Trophoblast cell (in vitro differentiated cells and primary cell): ENCODE measurements at regions not wholly inside any gene's neighbourhood (a gene's known extent, or its start where the extent isn't known, plus 50 kb on each side); places are given as distances from the start of the nearest gene placed in this dataset.

Experiments used
- DNase-seq, 2 donors: peaks; one replicate each; pipeline ENCODE4 v3.0.0-alpha.2; 2016
- H2AFZ ChIP-seq: 2 replicates; pipeline ENCODE4 v1.6.1; 2013; ENCODE audit warnings: low read length, moderate library complexity, mild to moderate bottlenecking; ENCODE audit not compliant: insufficient read depth, poor library complexity
- H2AK5ac ChIP-seq: 2 replicates; pipeline ENCODE4 v1.6.1; 2013; ENCODE audit warnings: mild to moderate bottlenecking, low read length
- H2BK120ac ChIP-seq: 2 replicates; pipeline ENCODE4 v1.6.1; 2013; ENCODE audit warnings: low read length, mild to moderate bottlenecking, moderate library complexity; ENCODE audit not compliant: insufficient read depth, poor library complexity
- H2BK12ac ChIP-seq: 2 replicates; pipeline ENCODE4 v1.6.1; 2013; ENCODE audit warnings: mild to moderate bottlenecking, low read length, moderate library complexity
- H2BK5ac ChIP-seq: 2 replicates; pipeline ENCODE4 v1.6.1; 2013; ENCODE audit warnings: low read length, low read depth, moderate library complexity, mild to moderate bottlenecking; ENCODE audit not compliant: poor library complexity
- H3K14ac ChIP-seq: 2 replicates; pipeline ENCODE4 v1.6.1; 2013; ENCODE audit warnings: mild to moderate bottlenecking, low read length
- H3K18ac ChIP-seq: 2 replicates; pipeline ENCODE4 v1.6.1; 2013; ENCODE audit warnings: mild to moderate bottlenecking, low read length
- H3K23ac ChIP-seq: 2 replicates; pipeline ENCODE4 v1.6.1; 2013; ENCODE audit warnings: low read length
- H3K27ac ChIP-seq: 2 replicates; pipeline ENCODE4 v1.5.1; 2013; ENCODE audit warnings: low read depth, mild to moderate bottlenecking, inconsistent platforms, low read length, moderate library complexity
- H3K27me3 ChIP-seq: 2 replicates; pipeline ENCODE4 v1.6.1; 2013; ENCODE audit warnings: inconsistent platforms, mild to moderate bottlenecking, low read length, moderate library complexity; ENCODE audit not compliant: insufficient read depth
- H3K36me3 ChIP-seq, 2 experiments: 1 replicate in 1 of 2; 2 replicates in 1 of 2; pipeline ENCODE4 v1.6.1; 2013; ENCODE audit warnings: low read length in 2 of 2, mild to moderate bottlenecking in 2 of 2, moderate library complexity in 1 of 2; ENCODE audit not compliant: insufficient read depth in 2 of 2, control insufficient read depth in 1 of 2
- H3K4ac ChIP-seq: 2 replicates; pipeline ENCODE4 v1.6.1; 2013; ENCODE audit warnings: low read depth, mild to moderate bottlenecking, low read length, moderate library complexity
- H3K4me1 ChIP-seq, 2 experiments: 1 replicate in 1 of 2; 2 replicates in 1 of 2; pipeline ENCODE4 v1.6.1; 2013; ENCODE audit warnings: low read length in 2 of 2, mild to moderate bottlenecking in 2 of 2, moderate library complexity in 1 of 2; ENCODE audit not compliant: insufficient read depth in 2 of 2, control insufficient read depth in 1 of 2
- H3K4me2 ChIP-seq: 2 replicates; pipeline ENCODE4 v1.6.1; 2013; ENCODE audit warnings: inconsistent platforms, mild to moderate bottlenecking, low read length, moderate library complexity
- H3K4me3 ChIP-seq: 2 replicates; pipeline ENCODE4 v1.5.1; 2013; ENCODE audit warnings: mild to moderate bottlenecking, low read depth, low read length, inconsistent platforms
- H3K79me1 ChIP-seq: one replicate; pipeline ENCODE4 v1.6.1; 2013; ENCODE audit warnings: low read length
- H3K79me2 ChIP-seq: 2 replicates; pipeline ENCODE4 v1.6.1; 2013; ENCODE audit warnings: low read length, mild to moderate bottlenecking; ENCODE audit not compliant: control insufficient read depth, insufficient read depth, poor library complexity
- H3K9ac ChIP-seq: 2 replicates; pipeline ENCODE4 v1.6.1; 2013; ENCODE audit warnings: mild to moderate bottlenecking, low read length
- H3K9me3 ChIP-seq: 2 replicates; pipeline ENCODE4 v1.6.1; 2013; ENCODE audit warnings: low read depth, mild to moderate bottlenecking, control low read depth, inconsistent platforms, low read length; ENCODE audit not compliant: insufficient read depth
- H4K12ac ChIP-seq: 2 replicates; pipeline ENCODE4 v1.6.1; 2013; ENCODE audit warnings: low read depth, mild to moderate bottlenecking, low read length, moderate library complexity
- H4K8ac ChIP-seq: 2 replicates; pipeline ENCODE4 v1.6.1; 2013; ENCODE audit warnings: low read depth, mild to moderate bottlenecking, low read length, moderate library complexity
- H4K91ac ChIP-seq: one replicate; pipeline ENCODE4 v1.6.1; 2013; ENCODE audit warnings: low read depth, mild to moderate bottlenecking, low read length, moderate library complexity
- WGBS: extraction: QIAGEN DNeasy Blood & Tissue Kit; methylation state at CpG from one replicate; pipeline ENCODE4 v1.1.7; 2013; ENCODE audit warnings: missing lambda C conversion rate; ENCODE audit not compliant: insufficient read length, insufficient coverage; ENCODE audit errors: extremely low coverage; 5-methylcytosine and 5-hydroxymethylcytosine counted together

DNA sequence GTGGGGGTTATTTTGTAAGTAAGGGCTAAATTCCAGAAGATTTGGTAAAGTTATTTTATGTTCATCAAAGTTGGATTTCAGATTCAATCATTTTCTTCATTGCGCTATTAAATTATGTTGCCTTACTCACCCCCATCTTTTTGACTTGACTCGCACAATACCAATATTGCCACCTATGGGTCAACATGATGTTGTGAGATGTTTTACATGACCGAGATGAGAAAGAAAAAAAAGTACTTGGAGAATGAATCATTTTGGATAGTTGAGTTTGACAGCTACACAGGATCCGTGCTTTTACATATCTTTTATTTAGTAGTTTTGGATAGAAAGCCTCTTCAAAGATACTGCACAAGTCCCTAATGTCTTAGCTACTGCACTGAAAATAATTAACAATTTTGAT is 224.2 kb upstream of the EMCN start:
- Histone ChIP-seq H3K4me2 (no peak overlapping the region), H3K18ac (no peak overlapping the region), H3K36me3 (no peaks in the 10 kb centered on the region), H3K23ac (no peak overlapping the region), H3K27me3 (no peaks in the 10 kb centered on the region), H3K9me3 (peaks cover 1% of the 10 kb centered on the region), H2BK120ac (no peak overlapping the region), H2BK5ac (no peak overlapping the region), H2AFZ (no peak overlapping the region), H2BK12ac (no peak overlapping the region), H4K8ac (no peak overlapping the region), H3K9ac (no peak overlapping the region), H3K79me1 (peaks cover 2% of the 10 kb centered on the region), H3K4me1 (peaks cover 0 to 3% of the 10 kb centered on the region in 2 experiments), H3K4ac (no peak overlapping the region), H3K79me2 (no peaks in the 10 kb centered on the region), H3K27ac (no peak overlapping the region), H2AK5ac (no peak overlapping the region), H4K91ac (no peak overlapping the region), H3K4me3 (no peak overlapping the region), H3K14ac (no peak overlapping the region), H4K12ac (no peak overlapping the region)
- no CpG with 5 or more reads among the region's 4 CpGs for WGBS
- DNase-seq = peak in 1 of 2 donors; percentile 57

DNA sequence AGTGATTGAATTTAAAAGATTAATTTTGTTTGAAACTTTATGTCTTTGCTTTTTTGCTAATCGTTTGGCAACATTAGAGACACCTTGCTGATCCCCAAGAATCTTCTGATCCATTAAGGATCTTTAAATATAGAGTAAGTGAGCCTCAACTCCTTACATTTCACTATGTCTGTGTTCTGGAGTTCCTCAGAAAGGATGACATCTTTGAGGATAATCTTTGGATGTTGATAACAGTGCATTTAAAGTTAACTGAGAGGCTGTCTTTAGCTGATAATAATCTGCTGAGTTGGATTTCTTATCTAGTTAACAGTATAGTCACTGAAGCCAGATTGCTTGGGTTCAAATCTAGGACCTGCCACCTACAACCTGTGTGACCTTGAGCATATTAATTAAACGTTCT is 221.6 kb upstream of the EMCN start:
- no peak overlapping the region for H2BK12ac ChIP-seq
- no peak overlapping the region for H3K18ac ChIP-seq

DNA sequence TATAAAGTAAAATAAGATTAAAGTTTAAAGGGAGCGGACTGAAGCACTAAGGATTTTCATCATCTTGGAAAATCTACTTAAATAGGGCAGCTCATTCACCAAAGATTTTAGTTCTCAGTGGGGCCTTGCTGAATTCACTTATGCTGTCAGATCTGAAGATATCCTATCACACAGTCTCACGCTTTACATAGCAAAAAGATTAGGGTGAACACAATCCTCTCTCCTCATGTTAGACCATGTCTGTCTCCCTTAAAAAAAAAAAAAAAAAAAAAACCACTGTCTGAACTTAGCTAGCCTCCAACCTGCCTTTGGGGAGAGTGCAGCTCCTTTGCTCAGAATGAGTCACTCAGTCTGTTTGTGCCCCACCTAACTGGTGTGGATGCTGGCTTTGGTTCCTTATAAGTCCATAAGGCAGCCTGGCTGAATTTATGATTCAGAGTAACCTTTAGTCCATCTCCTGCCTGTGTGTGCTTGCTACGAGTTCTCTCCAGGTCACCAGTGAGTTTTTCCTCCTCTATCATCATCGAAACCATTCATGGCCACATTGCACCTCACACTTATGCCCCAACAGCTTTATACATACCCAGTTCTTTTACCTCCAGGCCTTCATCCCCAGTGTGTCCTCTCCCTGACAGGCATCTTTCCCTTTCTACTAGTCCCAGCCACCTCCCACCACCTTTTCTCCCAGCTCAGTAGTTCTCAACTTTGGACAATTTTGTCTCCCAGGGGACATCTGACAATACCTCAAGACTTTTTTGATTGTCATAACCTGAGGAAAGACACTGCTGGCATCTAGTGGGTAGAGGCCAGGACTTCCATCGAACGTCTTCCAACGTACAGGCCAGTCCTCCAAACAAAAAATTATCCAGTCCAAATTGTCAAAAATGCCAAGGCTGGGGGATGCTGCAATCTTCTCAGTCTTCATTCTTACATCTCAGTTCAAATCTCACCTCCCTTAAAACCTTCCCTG is 220.7 kb upstream of the EMCN start:
- peak overlapping the region; percentile 28 for H4K91ac ChIP-seq
- H2BK5ac ChIP-seq = peak overlapping the region; percentile 60
- no peak overlapping the region for H4K8ac ChIP-seq
- peak overlapping the region; percentile 10 for H3K27ac ChIP-seq
- H3K4ac ChIP-seq = no peak overlapping the region
- H3K23ac ChIP-seq = no peak overlapping the region
- no peaks in the 10 kb centered on the region for H3K79me2 ChIP-seq
- peak overlapping the region; percentile 71 for H2BK120ac ChIP-seq
- peak overlapping the region; percentile 31 for H3K14ac ChIP-seq
- no peak overlapping the region for H4K12ac ChIP-seq
- H2BK12ac ChIP-seq = no peak overlapping the region
- no peak overlapping the region for H3K18ac ChIP-seq
- peaks cover 0 to 3% of the 10 kb centered on the region in 2 experiments for H3K4me1 ChIP-seq
- H2AK5ac ChIP-seq = no peak overlapping the region
- no peak overlapping the region for H3K4me2 ChIP-seq
- no peak overlapping the region for H3K9ac ChIP-seq
- H3K36me3 ChIP-seq = no peaks in the 10 kb centered on the region
- no peak overlapping the region for H2AFZ ChIP-seq
- H3K4me3 ChIP-seq = no peak overlapping the region
- no peaks in the 10 kb centered on the region for H3K9me3 ChIP-seq
- no CpG with 5 or more reads among the region's 7 CpGs for WGBS
- H3K79me1 ChIP-seq = peaks cover 2% of the 10 kb centered on the region
- H3K27me3 ChIP-seq = no peaks in the 10 kb centered on the region
- peak in 1 of 2 donors; percentile 4 for DNase-seq

More for the DNA sequence above, 221.6 kb upstream of the EMCN start:
- H3K9ac ChIP-seq = no peak overlapping the region
- H3K4me3 ChIP-seq = no peak overlapping the region
- no peak overlapping the region for H3K14ac ChIP-seq
- no peak overlapping the region for H3K27ac ChIP-seq
- H3K79me1 ChIP-seq = peaks cover 2% of the 10 kb centered on the region
- no peak overlapping the region for H4K91ac ChIP-seq
- H3K4ac ChIP-seq = no peak overlapping the region
- no peak overlapping the region for H3K4me2 ChIP-seq
- H2BK120ac ChIP-seq = no peak overlapping the region
- H2AK5ac ChIP-seq = no peak overlapping the region
- no peak for DNase-seq
- peaks cover 0 to 3% of the 10 kb centered on the region in 2 experiments for H3K4me1 ChIP-seq
- no peaks in the 10 kb centered on the region for H3K79me2 ChIP-seq
- no peak overlapping the region for H3K23ac ChIP-seq
- no peaks in the 10 kb centered on the region for H3K27me3 ChIP-seq
- H3K36me3 ChIP-seq = no peaks in the 10 kb centered on the region
- H2AFZ ChIP-seq = no peak overlapping the region
- H4K12ac ChIP-seq = no peak overlapping the region
- H2BK5ac ChIP-seq = no peak overlapping the region
- no CpG with 5 or more reads among the region's 2 CpGs for WGBS
- no peaks in the 10 kb centered on the region for H3K9me3 ChIP-seq
- no peak overlapping the region for H4K8ac ChIP-seq

DNA sequence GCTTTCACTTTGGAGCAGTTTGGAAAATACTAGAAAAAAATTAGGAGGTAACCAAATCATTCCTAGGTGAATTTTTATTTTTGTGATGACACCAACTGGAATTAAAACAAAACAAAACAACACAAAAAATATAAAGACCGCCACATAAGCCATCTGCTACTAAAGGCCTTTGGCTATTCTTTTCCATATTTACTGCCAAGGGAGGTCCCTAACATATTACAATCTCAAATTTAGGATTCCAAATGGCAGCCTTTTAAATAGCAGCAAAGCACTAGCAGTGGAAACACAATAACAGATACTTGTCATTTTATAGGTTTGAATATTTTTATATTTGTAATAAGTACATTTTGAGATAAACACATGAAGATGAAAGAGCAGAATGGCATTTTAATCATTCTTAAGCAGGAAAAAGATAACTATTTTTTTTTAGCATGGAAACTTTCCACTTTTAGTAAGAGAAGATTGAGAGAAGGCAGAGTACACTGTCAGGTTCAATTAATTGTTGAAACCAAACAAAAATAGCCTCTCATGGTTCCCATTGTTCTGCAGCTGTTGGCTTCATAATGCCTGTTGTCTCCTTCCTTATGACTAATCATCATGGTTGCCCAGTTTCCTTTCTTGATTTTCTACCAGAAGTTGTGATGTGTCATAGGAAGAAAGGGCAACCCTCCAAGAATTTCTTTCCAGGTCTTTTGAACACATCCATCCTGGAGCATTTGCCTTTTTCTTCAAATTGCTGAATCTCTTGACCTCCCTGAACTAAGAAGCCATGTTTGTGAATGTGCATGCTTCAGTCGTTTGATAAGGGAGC is 219.0 kb upstream of the EMCN start:
- H3K18ac ChIP-seq = no peak overlapping the region
- no CpG with 5 or more reads among the region's 2 CpGs for WGBS

More for the DNA sequence above, 219.0 kb upstream of the EMCN start:
- Histone ChIP-seq H3K9ac (no peak overlapping the region), H3K14ac (no peak overlapping the region), H2BK12ac (no peak overlapping the region), H3K4me2 (no peak overlapping the region), H3K27ac (no peak overlapping the region), H3K4me3 (no peak overlapping the region), H4K8ac (no peak overlapping the region), H3K79me1 (peaks cover 2% of the 10 kb centered on the region), H2BK5ac (no peak overlapping the region), H3K9me3 (no peaks in the 10 kb centered on the region), H3K79me2 (no peaks in the 10 kb centered on the region), H2AK5ac (no peak overlapping the region), H3K23ac (no peak overlapping the region), H3K4ac (no peak overlapping the region), H3K4me1 (peaks cover 0 to 3% of the 10 kb centered on the region in 2 experiments), H2BK120ac (no peak overlapping the region), H2AFZ (no peak overlapping the region), H4K91ac (no peak overlapping the region), H4K12ac (no peak overlapping the region), H3K27me3 (no peaks in the 10 kb centered on the region), H3K36me3 (no peaks in the 10 kb centered on the region)
- no peak for DNase-seq
